Upper lobe of right lung (tissue), 1 donor: ENCODE measurements at regions not wholly inside any gene's neighbourhood (a gene's known extent, or its start where the extent isn't known, plus 50 kb on each side); places are given as distances from the start of the nearest gene placed in this dataset.

ENCODE experiments used
- ATAC-seq: fragments of 200-7000 bp; cut with Tn5 transposase; one replicate; pipeline ENCODE4 v1.9.1; 2020; ENCODE audit warnings: mild to moderate bottlenecking, moderate library complexity
- DNase-seq: peaks from one replicate; pipeline ENCODE4 v3.0.0-alpha.2; 2020
- H3K27ac ChIP-seq: fragments of 200-600 bp; one replicate; pipeline ENCODE4 v1.8.0; 2022
- H3K27me3 ChIP-seq: fragments of 200-600 bp; one replicate; pipeline ENCODE4 v1.8.0; 2022; ENCODE audit warnings: mild to moderate bottlenecking
- H3K36me3 ChIP-seq: fragments of 200-600 bp; one replicate; pipeline ENCODE4 v1.8.0; 2022
- H3K4me1 ChIP-seq: fragments of 200-600 bp; one replicate; pipeline ENCODE4 v1.8.0; 2022
- H3K4me3 ChIP-seq: fragments of 200-600 bp; one replicate; pipeline ENCODE4 v1.8.0; 2022; ENCODE audit warnings: mild to moderate bottlenecking
- H3K9me3 ChIP-seq: fragments of 200-600 bp; one replicate; pipeline ENCODE4 v1.8.0; 2022
- intact Hi-C: fragments of 100-400 bp; cut with DNase I; formaldehyde crosslinking; loops from one replicate; pipeline ENCODE4 v1.11.0; 2022
- TF ChIP-seq, protein P1 (sequence below): fragments of 200-600 bp; IDR thresholded peaks from one replicate; pipeline ENCODE4 v1.8.0; 2022; ENCODE audit warnings: antibody characterized with exemption
- donor health status: DM: no; HTN: yes; CAD: no; lungs with severe emphysema.

DNA sequence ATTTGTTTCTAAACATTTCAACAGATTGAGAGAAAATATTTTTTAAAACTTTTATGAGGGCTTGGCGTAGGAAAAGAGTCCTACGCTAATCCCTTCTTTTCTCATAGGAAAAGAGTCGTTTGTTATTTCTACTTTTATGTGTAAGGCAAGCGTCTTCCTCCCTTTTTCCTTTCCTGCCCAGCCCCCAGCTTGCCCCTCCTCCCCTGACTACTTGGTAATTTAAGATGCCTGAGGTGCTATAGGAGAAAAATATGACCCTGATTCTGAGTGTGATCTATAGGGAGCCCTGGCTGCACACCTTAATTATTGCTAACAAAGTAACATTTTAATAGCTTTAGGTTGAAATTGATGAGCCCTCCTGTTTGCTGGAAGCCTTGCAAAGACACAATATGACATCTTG, 373.6 kb downstream of the PBX1 start:
- no peaks in the 10 kb centered on the region for H3K9me3 ChIP-seq
- no peaks in the 10 kb centered on the region for H3K27me3 ChIP-seq
- ATAC-seq (no peak), DNase-seq (no peak)
- TF ChIP-seq, protein P1, sequence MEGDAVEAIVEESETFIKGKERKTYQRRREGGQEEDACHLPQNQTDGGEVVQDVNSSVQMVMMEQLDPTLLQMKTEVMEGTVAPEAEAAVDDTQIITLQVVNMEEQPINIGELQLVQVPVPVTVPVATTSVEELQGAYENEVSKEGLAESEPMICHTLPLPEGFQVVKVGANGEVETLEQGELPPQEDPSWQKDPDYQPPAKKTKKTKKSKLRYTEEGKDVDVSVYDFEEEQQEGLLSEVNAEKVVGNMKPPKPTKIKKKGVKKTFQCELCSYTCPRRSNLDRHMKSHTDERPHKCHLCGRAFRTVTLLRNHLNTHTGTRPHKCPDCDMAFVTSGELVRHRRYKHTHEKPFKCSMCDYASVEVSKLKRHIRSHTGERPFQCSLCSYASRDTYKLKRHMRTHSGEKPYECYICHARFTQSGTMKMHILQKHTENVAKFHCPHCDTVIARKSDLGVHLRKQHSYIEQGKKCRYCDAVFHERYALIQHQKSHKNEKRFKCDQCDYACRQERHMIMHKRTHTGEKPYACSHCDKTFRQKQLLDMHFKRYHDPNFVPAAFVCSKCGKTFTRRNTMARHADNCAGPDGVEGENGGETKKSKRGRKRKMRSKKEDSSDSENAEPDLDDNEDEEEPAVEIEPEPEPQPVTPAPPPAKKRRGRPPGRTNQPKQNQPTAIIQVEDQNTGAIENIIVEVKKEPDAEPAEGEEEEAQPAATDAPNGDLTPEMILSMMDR, result no peak
- intact Hi-C loops, result no loop called here
- no peak overlapping the region for H3K4me3 ChIP-seq
- H3K4me1 ChIP-seq, result peaks cover 4% of the 10 kb centered on the region
- H3K36me3 ChIP-seq, result no peaks in the 10 kb centered on the region
- no peak overlapping the region for H3K27ac ChIP-seq

DNA sequence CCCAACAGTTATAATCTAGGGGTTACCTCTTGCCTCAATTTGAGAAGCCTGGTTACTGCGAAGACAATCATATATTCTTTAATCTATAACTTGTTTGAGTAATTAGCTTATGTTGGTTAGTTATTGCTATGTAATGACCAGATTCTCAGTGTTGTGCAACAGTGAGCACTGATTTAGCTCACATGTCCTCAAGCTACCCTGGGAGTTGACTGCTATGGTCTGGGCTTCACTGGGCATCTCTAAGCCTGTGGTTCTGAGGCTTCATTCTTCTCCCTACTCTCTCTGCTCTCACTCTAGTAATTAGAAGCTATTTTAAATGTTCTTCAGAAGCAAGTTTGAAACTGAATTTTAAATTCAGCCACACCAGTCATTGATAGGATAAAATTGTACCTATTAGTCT, 371.8 kb downstream of the PBX1 start:
- H3K4me3 ChIP-seq, result no peak overlapping the region
- H3K36me3 ChIP-seq, result no peaks in the 10 kb centered on the region
- no peak overlapping the region for H3K27ac ChIP-seq
- DNase-seq (no peak), ATAC-seq (no peak)
- H3K4me1 ChIP-seq, result peaks cover 4% of the 10 kb centered on the region
- H3K27me3 ChIP-seq, result no peaks in the 10 kb centered on the region
- no peaks in the 10 kb centered on the region for H3K9me3 ChIP-seq
- TF ChIP-seq, protein P1, result no peak
- intact Hi-C loops, result no loop called here

DNA sequence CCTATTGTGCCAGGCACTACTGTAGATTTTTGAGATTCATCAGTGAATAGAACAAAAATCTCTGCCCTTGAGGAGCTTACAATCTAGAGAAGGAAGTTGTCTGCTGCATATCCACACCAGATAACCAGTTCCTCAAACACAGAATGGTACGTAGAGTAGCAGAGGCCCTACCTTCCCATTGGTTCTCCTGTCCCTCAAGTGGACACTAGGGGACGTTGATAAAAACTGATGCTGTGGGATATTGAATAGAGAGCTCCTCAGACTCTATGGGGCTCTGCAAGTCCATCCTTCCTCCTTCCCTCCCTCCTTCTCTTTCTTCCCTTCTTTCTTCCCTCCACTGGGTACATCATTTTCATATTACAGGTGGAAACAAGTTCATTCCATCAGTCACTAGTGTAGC, 371.3 kb downstream of the PBX1 start:
- no peaks in the 10 kb centered on the region for H3K27me3 ChIP-seq
- TF ChIP-seq, protein P1, result no peak

DNA sequence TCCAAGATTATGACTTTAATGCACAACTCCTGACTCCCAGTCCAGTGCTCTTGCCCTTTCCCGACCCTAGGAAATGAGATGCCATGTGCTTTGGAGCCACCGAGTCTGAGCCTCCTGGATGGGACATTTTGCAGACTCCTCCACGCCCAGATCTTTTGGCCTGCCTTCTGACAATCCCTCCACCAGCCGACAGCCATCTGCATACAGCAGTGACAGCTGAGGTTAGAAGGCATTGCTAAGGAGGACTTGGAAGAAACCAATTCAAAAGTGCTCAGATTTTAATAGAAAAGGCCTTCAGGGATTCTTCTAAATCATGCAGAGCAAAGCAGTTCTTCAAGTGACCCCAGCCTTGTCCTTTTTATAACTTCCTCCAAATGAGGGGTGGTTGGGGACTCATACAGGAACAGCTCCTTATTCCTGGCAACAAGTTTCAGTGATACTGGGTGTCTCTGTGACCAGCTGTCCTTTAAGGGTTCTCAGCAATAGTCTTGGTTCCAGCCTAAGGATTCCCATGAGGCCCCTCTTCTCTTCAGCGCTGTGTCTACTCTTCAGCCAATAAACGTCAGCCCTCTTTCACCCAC, 369.3 kb downstream of the PBX1 start:
- intact Hi-C loops, result no loop called here
- Histone ChIP-seq H3K4me1 (peaks cover 4% of the 10 kb centered on the region), H3K4me3 (no peak overlapping the region), H3K36me3 (no peaks in the 10 kb centered on the region), H3K27me3 (no peaks in the 10 kb centered on the region), H3K27ac (no peak overlapping the region), H3K9me3 (no peaks in the 10 kb centered on the region)
- TF ChIP-seq, protein P1, result no peak
- ATAC-seq (peak; percentile 33), DNase-seq (no peak)

More for the DNA sequence above, 371.3 kb downstream of the PBX1 start:
- Histone ChIP-seq H3K27ac (no peak overlapping the region), H3K4me1 (peaks cover 4% of the 10 kb centered on the region), H3K9me3 (no peaks in the 10 kb centered on the region), H3K36me3 (no peaks in the 10 kb centered on the region), H3K4me3 (no peak overlapping the region)
- ATAC-seq (no peak), DNase-seq (no peak)
- intact Hi-C loops, result no loop called here

DNA sequence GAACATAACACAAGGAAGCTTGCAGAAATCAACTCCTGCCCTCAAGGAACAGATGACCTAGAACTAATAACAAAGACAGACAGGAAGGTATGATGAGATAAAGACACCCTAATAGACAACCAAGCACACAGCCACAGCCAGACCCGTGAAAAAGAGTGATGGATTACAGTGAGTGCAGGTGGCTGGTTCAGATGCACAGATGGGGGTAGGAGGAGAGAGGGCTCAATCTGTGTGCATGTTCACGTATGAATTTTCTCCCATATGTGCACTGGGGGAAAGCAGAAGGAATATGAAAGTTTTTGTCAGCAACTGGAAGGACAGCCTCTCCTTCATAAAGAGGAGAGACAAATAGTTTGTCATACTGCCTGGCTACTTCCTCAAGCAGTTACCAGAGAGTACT, 367.1 kb downstream of the PBX1 start:
- no peaks in the 10 kb centered on the region for H3K27me3 ChIP-seq
- no peak for DNase-seq
- TF ChIP-seq, protein P1, result no peak
- no peak for ATAC-seq
- no peaks in the 10 kb centered on the region for H3K36me3 ChIP-seq
- peaks cover 4% of the 10 kb centered on the region for H3K4me1 ChIP-seq
- intact Hi-C loops, result no loop called here
- no peak overlapping the region for H3K4me3 ChIP-seq
- H3K27ac ChIP-seq, result no peak overlapping the region
- no peaks in the 10 kb centered on the region for H3K9me3 ChIP-seq

DNA sequence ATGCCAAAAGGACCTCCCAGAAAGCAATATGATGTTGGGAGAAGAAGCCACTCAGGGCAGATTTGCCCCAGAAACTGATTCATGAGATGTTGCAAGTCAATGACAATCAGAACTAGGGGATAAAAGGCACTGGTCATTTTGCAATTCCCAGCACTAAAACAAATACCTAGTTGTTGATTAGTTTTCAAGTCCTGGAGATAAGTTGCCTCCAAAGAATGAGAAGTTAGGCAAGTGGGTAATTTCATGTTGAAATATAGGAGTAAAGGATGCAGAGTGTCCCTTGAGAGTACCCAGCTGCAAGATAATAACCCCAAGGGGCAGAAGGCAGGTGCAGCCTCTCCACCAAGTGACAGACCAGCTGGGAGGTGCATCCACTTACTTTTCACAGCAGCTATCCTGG, 363.6 kb downstream of the PBX1 start:
- Histone ChIP-seq H3K27ac (no peak overlapping the region), H3K4me1 (no peaks in the 10 kb centered on the region)

More for the DNA sequence above, 363.6 kb downstream of the PBX1 start:
- no peak overlapping the region for H3K4me3 ChIP-seq
- intact Hi-C loops, result no loop called here
- no peak for DNase-seq
- no peaks in the 10 kb centered on the region for H3K27me3 ChIP-seq
- no peaks in the 10 kb centered on the region for H3K36me3 ChIP-seq
- TF ChIP-seq, protein P1, result no peak
- no peaks in the 10 kb centered on the region for H3K9me3 ChIP-seq
- ATAC-seq, result no peak
